ENCODE measurements at regions not wholly inside any gene's neighbourhood (a gene's known extent, or its start where the extent isn't known, plus 50 kb on each side); places are given as distances from the start of the nearest gene placed in this dataset.

- no peaks in the 10 kb centered on the region for H3K36me3 ChIP-seq (ENCODE audit: insufficient read depth, low read length)
- no peaks in the 10 kb centered on the region for H3K79me2 ChIP-seq (ENCODE audit: insufficient read depth, low read length)
- H3K4me3 ChIP-seq (ENCODE audit: insufficient read depth, low read length) = no peak overlapping the region
- no peak overlapping the region for H3K4me2 ChIP-seq (ENCODE audit: insufficient read depth, low read length)
- H3K27ac ChIP-seq (ENCODE audit: low read depth, low read length) = no peak overlapping the region
- no peak for TF ChIP-seq CTCF (IDR thresholded peaks at IDR 0.05; ENCODE audit: extremely low read depth, low read depth, low read length)
- H3K9me3 ChIP-seq (ENCODE audit: low read depth, low read length) = peaks cover 4% of the 10 kb centered on the region
- DNase-seq (ENCODE audit: insufficient read length, low spot score, missing footprints) = no peak
- H2AFZ ChIP-seq (ENCODE audit: low read length) = no peak overlapping the region
- H4K20me1 ChIP-seq (ENCODE audit: insufficient read depth, low read length) = no peaks in the 10 kb centered on the region
- H3K27me3 ChIP-seq (ENCODE audit: insufficient read depth, low read length) = no peaks in the 10 kb centered on the region
- H3K4me1 ChIP-seq (ENCODE audit: insufficient read depth, low read length) = no peaks in the 10 kb centered on the region
These were observed 376.8 kb upstream of the CXorf51A start for GRCh38 chrX:147191361-147191760.

GRCh38 chrX:147183161-147183560, 368.6 kb upstream of the CXorf51A start:
- TF ChIP-seq CTCF (IDR thresholded peaks at IDR 0.05; ENCODE audit: extremely low read depth, low read depth, low read length) = no peak
- Histone ChIP-seq H3K27ac (ENCODE audit: low read depth, low read length) (no peak overlapping the region), H3K4me1 (ENCODE audit: insufficient read depth, low read length) (no peaks in the 10 kb centered on the region), H3K27me3 (ENCODE audit: insufficient read depth, low read length) (no peaks in the 10 kb centered on the region), H3K4me2 (ENCODE audit: insufficient read depth, low read length) (no peak overlapping the region), H3K9me3 (ENCODE audit: low read depth, low read length) (no peaks in the 10 kb centered on the region), H3K36me3 (ENCODE audit: insufficient read depth, low read length) (no peaks in the 10 kb centered on the region), H4K20me1 (ENCODE audit: insufficient read depth, low read length) (no peaks in the 10 kb centered on the region), H2AFZ (ENCODE audit: low read length) (no peak overlapping the region), H3K79me2 (ENCODE audit: insufficient read depth, low read length) (no peaks in the 10 kb centered on the region), H3K4me3 (ENCODE audit: insufficient read depth, low read length) (no peak overlapping the region)
- no peak for DNase-seq (ENCODE audit: insufficient read length, low spot score, missing footprints)

GRCh38 chrX:147180886-147181285, 366.3 kb upstream of the CXorf51A start:
- Histone ChIP-seq H3K79me2 (ENCODE audit: insufficient read depth, low read length) (no peaks in the 10 kb centered on the region), H3K4me1 (ENCODE audit: insufficient read depth, low read length) (no peaks in the 10 kb centered on the region), H3K27ac (ENCODE audit: low read depth, low read length) (no peak overlapping the region), H3K36me3 (ENCODE audit: insufficient read depth, low read length) (no peaks in the 10 kb centered on the region), H3K9me3 (ENCODE audit: low read depth, low read length) (no peaks in the 10 kb centered on the region), H4K20me1 (ENCODE audit: insufficient read depth, low read length) (no peaks in the 10 kb centered on the region), H3K27me3 (ENCODE audit: insufficient read depth, low read length) (no peaks in the 10 kb centered on the region), H3K4me3 (ENCODE audit: insufficient read depth, low read length) (no peak overlapping the region), H3K4me2 (ENCODE audit: insufficient read depth, low read length) (no peak overlapping the region), H2AFZ (ENCODE audit: low read length) (no peak overlapping the region)
- TF ChIP-seq CTCF (IDR thresholded peaks at IDR 0.05; ENCODE audit: extremely low read depth, low read depth, low read length) = no peak
- no peak for DNase-seq (ENCODE audit: insufficient read length, low spot score, missing footprints)

- H3K4me2 ChIP-seq (ENCODE audit: insufficient read depth, low read length) = no peak overlapping the region
- H3K9me3 ChIP-seq (ENCODE audit: low read depth, low read length) = no peaks in the 10 kb centered on the region
- no peak for DNase-seq (ENCODE audit: insufficient read length, low spot score, missing footprints)
- no peaks in the 10 kb centered on the region for H3K36me3 ChIP-seq (ENCODE audit: insufficient read depth, low read length)
- no peaks in the 10 kb centered on the region for H4K20me1 ChIP-seq (ENCODE audit: insufficient read depth, low read length)
- no peaks in the 10 kb centered on the region for H3K4me1 ChIP-seq (ENCODE audit: insufficient read depth, low read length)
- TF ChIP-seq CTCF (IDR thresholded peaks at IDR 0.05; ENCODE audit: extremely low read depth, low read depth, low read length) = no peak
- H3K27me3 ChIP-seq (ENCODE audit: insufficient read depth, low read length) = no peaks in the 10 kb centered on the region
- no peaks in the 10 kb centered on the region for H3K79me2 ChIP-seq (ENCODE audit: insufficient read depth, low read length)
- no peak overlapping the region for H2AFZ ChIP-seq (ENCODE audit: low read length)
- no peak overlapping the region for H3K4me3 ChIP-seq (ENCODE audit: insufficient read depth, low read length)
- H3K27ac ChIP-seq (ENCODE audit: low read depth, low read length) = no peak overlapping the region
These were observed 365.1 kb upstream of the CXorf51A start for GRCh38 chrX:147179625-147180024.
